ENCODE measurements at regions not wholly inside any gene's neighbourhood (a gene's known extent, or its start where the extent isn't known, plus 50 kb on each side); places are given as distances from the start of the nearest gene placed in this dataset.

GRCh38 chr17:65290056-65290455 is 152.9 kb downstream of the RGS9 start:
- TF ChIP-seq EZH2 (IDR thresholded peaks at IDR 0.05; ENCODE audit: borderline replicate concordance, low read length) (no peak), CTCF (conservative IDR thresholded peaks at IDR 0.05 in 1 of 2, IDR thresholded peaks at IDR 0.05 in 1 of 2; ENCODE audit: extremely low read depth in 1 of 2, insufficient read depth in 1 of 2, low read depth in 1 of 2, low read length in 2 of 2) (no peak)

Measured in mammary epithelial cell (primary cell).